Skeletal muscle satellite cell (primary cell): ENCODE measurements at regions not wholly inside any gene's neighbourhood (a gene's known extent, or its start where the extent isn't known, plus 50 kb on each side); places are given as distances from the start of the nearest gene placed in this dataset.

Source experiments
- H3K27me3 ChIP-seq: 2 replicates; pipeline ENCODE4 v1.7.0; 2013; ENCODE audit warnings: low read length; ENCODE audit not compliant: control insufficient read depth, insufficient read depth
- H3K36me3 ChIP-seq: 2 replicates; pipeline ENCODE4 v1.7.0; 2013; ENCODE audit warnings: mild to moderate bottlenecking, control low read depth, low read length; ENCODE audit not compliant: insufficient read depth
- H3K4me1 ChIP-seq: 2 replicates; pipeline ENCODE4 v1.7.0; 2013; ENCODE audit warnings: low read length; ENCODE audit not compliant: control insufficient read depth, insufficient read depth
- H3K4me2 ChIP-seq: 2 replicates; pipeline ENCODE4 v1.7.0; 2013; ENCODE audit warnings: mild to moderate bottlenecking, low read length
- H3K4me3 ChIP-seq: 2 replicates; pipeline ENCODE4 v1.7.0; 2013; ENCODE audit warnings: low read length
- H3K9ac ChIP-seq: 2 replicates; pipeline ENCODE4 v1.7.0; 2013; ENCODE audit warnings: mild to moderate bottlenecking, low read depth, low read length, moderate library complexity
- H3K9me3 ChIP-seq: replicated peaks from 2 replicates; pipeline ENCODE4 v1.7.0; 2013; ENCODE audit warnings: mild to moderate bottlenecking, control low read depth, low read length

DNA sequence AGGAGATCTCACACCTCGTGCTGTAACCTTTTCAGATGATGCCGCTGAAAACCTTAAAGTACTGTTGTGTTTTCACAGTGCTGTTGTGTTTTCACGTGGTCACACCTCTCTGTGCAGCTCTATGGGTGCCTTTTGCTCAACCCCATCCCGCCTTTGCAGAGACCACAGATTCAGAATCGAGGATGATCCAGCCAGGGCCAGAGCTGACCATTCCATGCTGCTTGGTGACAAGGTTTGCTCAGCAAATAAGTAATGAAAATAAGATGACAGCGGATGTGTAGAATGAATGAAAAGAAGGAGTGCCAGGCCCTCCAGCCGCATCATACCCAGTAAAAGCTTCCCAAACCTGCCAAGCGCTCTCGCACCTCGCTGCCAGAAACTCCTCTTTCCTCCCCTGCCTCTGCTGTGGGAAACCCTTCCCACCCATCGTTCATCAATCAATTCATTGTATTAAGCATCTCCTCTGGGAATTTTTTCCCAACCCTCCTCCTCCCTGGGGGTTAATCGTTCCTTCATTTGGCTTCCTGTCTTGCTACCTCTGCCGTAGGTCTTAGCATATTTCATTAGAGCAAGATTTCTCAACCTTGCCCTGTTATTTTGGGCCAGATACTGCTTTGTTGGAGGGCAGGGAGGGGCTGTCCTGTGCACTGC, 93.4 kb upstream of the CRHR1 start:
- H3K4me1 ChIP-seq, result no peaks in the 10 kb centered on the region
- H3K36me3 ChIP-seq, result no peaks in the 10 kb centered on the region
- H3K9me3 ChIP-seq, result no peaks in the 10 kb centered on the region
- H3K9ac ChIP-seq, result no peak overlapping the region
- H3K4me3 ChIP-seq, result no peak overlapping the region
- H3K27me3 ChIP-seq, result peaks cover 76% of the 10 kb centered on the region
- H3K4me2 ChIP-seq, result no peak overlapping the region

GRCh38 chr17:45692661-45693060, 91.5 kb upstream of the CRHR1 start:
- Histone ChIP-seq H3K4me1 (no peaks in the 10 kb centered on the region), H3K27me3 (peaks cover 70% of the 10 kb centered on the region), H3K4me3 (no peak overlapping the region), H3K9ac (no peak overlapping the region), H3K36me3 (no peaks in the 10 kb centered on the region), H3K4me2 (no peak overlapping the region), H3K9me3 (no peaks in the 10 kb centered on the region)

DNA sequence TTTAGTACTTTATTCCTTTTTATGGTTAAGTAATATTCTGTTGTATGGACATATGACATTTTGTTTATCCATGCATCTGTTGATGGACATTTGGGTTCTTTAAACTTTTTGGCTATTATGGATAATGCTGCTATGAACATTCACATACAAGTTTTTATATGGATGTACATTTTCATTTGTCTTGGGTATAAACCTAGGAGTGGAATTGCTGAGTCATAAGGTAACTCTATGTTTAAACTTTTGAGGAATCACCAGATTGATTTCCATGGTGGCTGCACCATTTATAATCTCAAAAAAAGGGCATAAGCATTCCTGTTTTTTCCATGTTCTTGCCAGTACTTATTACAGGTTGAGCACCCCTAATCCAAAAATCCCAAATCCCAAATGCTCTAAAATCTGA, 90.3 kb upstream of the CRHR1 start:
- Histone ChIP-seq H3K27me3 (peaks cover 64% of the 10 kb centered on the region), H3K4me1 (no peaks in the 10 kb centered on the region), H3K9me3 (no peaks in the 10 kb centered on the region), H3K36me3 (no peaks in the 10 kb centered on the region), H3K9ac (no peak overlapping the region), H3K4me3 (no peak overlapping the region), H3K4me2 (no peak overlapping the region)

GRCh38 chr17:45696442-45696841, 87.7 kb upstream of the CRHR1 start:
- H3K27me3 ChIP-seq, result peaks cover 54% of the 10 kb centered on the region
- no peaks in the 10 kb centered on the region for H3K36me3 ChIP-seq
- H3K9ac ChIP-seq, result no peak overlapping the region
- H3K9me3 ChIP-seq, result no peaks in the 10 kb centered on the region
- H3K4me1 ChIP-seq, result no peaks in the 10 kb centered on the region
- no peak overlapping the region for H3K4me3 ChIP-seq
- H3K4me2 ChIP-seq, result no peak overlapping the region

- no peak overlapping the region for H3K4me2 ChIP-seq
- H3K36me3 ChIP-seq, result no peaks in the 10 kb centered on the region
- H3K9ac ChIP-seq, result no peak overlapping the region
- H3K4me3 ChIP-seq, result no peak overlapping the region
- peaks cover 48% of the 10 kb centered on the region for H3K27me3 ChIP-seq
- no peaks in the 10 kb centered on the region for H3K9me3 ChIP-seq
- no peaks in the 10 kb centered on the region for H3K4me1 ChIP-seq
Measured at GRCh38 chr17:45697076-45697475, 87.0 kb upstream of the CRHR1 start.

GRCh38 chr17:45700171-45701090, 83.7 kb upstream of the CRHR1 start:
- Histone ChIP-seq H3K9me3 (no peaks in the 10 kb centered on the region), H3K9ac (no peak overlapping the region), H3K36me3 (no peaks in the 10 kb centered on the region), H3K4me2 (no peak overlapping the region), H3K27me3 (peaks cover 37% of the 10 kb centered on the region), H3K4me3 (no peak overlapping the region), H3K4me1 (peaks cover 7% of the 10 kb centered on the region)

GRCh38 chr17:45702666-45703266, 81.4 kb upstream of the CRHR1 start:
- no peak overlapping the region for H3K4me3 ChIP-seq
- no peak overlapping the region for H3K9ac ChIP-seq
- H3K9me3 ChIP-seq, result no peaks in the 10 kb centered on the region
- H3K27me3 ChIP-seq, result peaks cover 47% of the 10 kb centered on the region
- H3K36me3 ChIP-seq, result no peaks in the 10 kb centered on the region
- H3K4me2 ChIP-seq, result no peak overlapping the region
- peaks cover 13% of the 10 kb centered on the region for H3K4me1 ChIP-seq

GRCh38 chr17:45703348-45703747, 80.8 kb upstream of the CRHR1 start:
- no peak overlapping the region for H3K4me3 ChIP-seq
- H3K9ac ChIP-seq, result no peak overlapping the region
- peaks cover 13% of the 10 kb centered on the region for H3K4me1 ChIP-seq
- no peaks in the 10 kb centered on the region for H3K9me3 ChIP-seq
- H3K4me2 ChIP-seq, result no peak overlapping the region
- H3K36me3 ChIP-seq, result no peaks in the 10 kb centered on the region
- H3K27me3 ChIP-seq, result peaks cover 49% of the 10 kb centered on the region

DNA sequence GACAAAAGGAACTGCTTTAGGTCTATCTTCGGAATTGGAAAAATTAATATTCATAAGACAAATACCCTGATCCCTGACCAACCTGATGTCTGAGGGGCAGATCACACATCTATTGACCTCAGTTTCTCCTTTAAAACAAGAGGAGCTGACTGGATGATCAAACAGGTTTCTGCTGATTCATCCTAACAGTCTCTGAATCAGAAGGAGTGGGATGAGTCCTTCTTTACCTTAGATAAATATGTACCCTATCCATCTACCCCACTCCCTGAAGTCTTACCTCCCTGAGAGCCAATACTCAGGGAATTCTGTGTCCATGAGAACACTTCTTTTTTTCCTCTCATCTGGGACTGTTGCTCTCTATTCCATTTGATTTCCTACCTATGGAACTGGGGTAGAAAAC, 80.3 kb upstream of the CRHR1 start:
- no peak overlapping the region for H3K9ac ChIP-seq
- H3K27me3 ChIP-seq, result peaks cover 53% of the 10 kb centered on the region
- H3K9me3 ChIP-seq, result no peaks in the 10 kb centered on the region
- H3K4me1 ChIP-seq, result peaks cover 13% of the 10 kb centered on the region
- H3K36me3 ChIP-seq, result no peaks in the 10 kb centered on the region
- no peak overlapping the region for H3K4me3 ChIP-seq
- H3K4me2 ChIP-seq, result no peak overlapping the region

GRCh38 chr17:45704251-45704650, 79.9 kb upstream of the CRHR1 start:
- Histone ChIP-seq H3K4me3 (no peak overlapping the region), H3K4me1 (peaks cover 13% of the 10 kb centered on the region), H3K9ac (no peak overlapping the region), H3K9me3 (no peaks in the 10 kb centered on the region), H3K27me3 (peaks cover 58% of the 10 kb centered on the region), H3K4me2 (no peak overlapping the region), H3K36me3 (no peaks in the 10 kb centered on the region)

- peak overlapping the region; percentile 34 for H3K4me2 ChIP-seq
- H3K4me1 ChIP-seq, result peaks cover 13% of the 10 kb centered on the region
- H3K27me3 ChIP-seq, result peaks cover 62% of the 10 kb centered on the region
- H3K9me3 ChIP-seq, result no peaks in the 10 kb centered on the region
- H3K4me3 ChIP-seq, result no peak overlapping the region
- no peak overlapping the region for H3K9ac ChIP-seq
- H3K36me3 ChIP-seq, result no peaks in the 10 kb centered on the region
Measured at GRCh38 chr17:45705123-45706009, 78.8 kb upstream of the CRHR1 start.
